H1 (cell line): ENCODE measurements at regions not wholly inside any gene's neighbourhood (a gene's known extent, or its start where the extent isn't known, plus 50 kb on each side); places are given as distances from the start of the nearest gene placed in this dataset.
A peak's percentile ranks its signal among the peaks of the same experiment; 100 is the strongest.

Source experiments
- ATF2 ChIP-seq: IDR thresholded peaks from 2 replicates; pipeline ENCODE4 v1.6.1; 2012; ENCODE audit warnings: low read length, inconsistent platforms
- CTCF ChIP-seq, 3 experiments: IDR thresholded peaks; 1 replicate in 2 of 3; 2 replicates in 1 of 3; pipeline versions ENCODE4 v1.5.1 to v1.6.1; 2011; ENCODE audit warnings: low read length in 3 of 3, mild to moderate bottlenecking in 3 of 3, inconsistent platforms in 2 of 3, low read depth in 1 of 3, moderate library complexity in 1 of 3; ENCODE audit not compliant: insufficient read depth in 1 of 3; ENCODE audit errors: control extremely low read depth in 1 of 3
- JUND ChIP-seq: IDR thresholded peaks from 2 replicates; pipeline ENCODE4 v1.6.1; 2011; ENCODE audit warnings: mild to moderate bottlenecking, improper control_type of control experiment, low read length
- RFX5 ChIP-seq: IDR thresholded peaks from 2 replicates; pipeline ENCODE4 v1.6.1; 2011; ENCODE audit warnings: low read depth, low read length, improper control_type of control experiment, borderline replicate concordance
- USF2 ChIP-seq: IDR thresholded peaks from 2 replicates; pipeline ENCODE4 v1.6.1; 2011; ENCODE audit warnings: low read length, improper control_type of control experiment

GRCh38 chr12:29024117-29024516 lies 125.0 kb upstream of the FAR2 start:
- TF ChIP-seq USF2 (no peak), JUND (no peak), ATF2 (no peak), CTCF (IDR thresholded peaks at IDR 0.05; ENCODE audit: control extremely low read depth in 1 of 3, insufficient read depth in 1 of 3, low read depth in 1 of 3, low read length in 3 of 3) (peak in 1 of 3 experiments; percentile 23; a peak in 1 of 4 replicates), RFX5 (no peak)
